ENCODE measurements at regions not wholly inside any gene's neighbourhood (a gene's known extent, or its start where the extent isn't known, plus 50 kb on each side); places are given as distances from the start of the nearest gene placed in this dataset.

DNA sequence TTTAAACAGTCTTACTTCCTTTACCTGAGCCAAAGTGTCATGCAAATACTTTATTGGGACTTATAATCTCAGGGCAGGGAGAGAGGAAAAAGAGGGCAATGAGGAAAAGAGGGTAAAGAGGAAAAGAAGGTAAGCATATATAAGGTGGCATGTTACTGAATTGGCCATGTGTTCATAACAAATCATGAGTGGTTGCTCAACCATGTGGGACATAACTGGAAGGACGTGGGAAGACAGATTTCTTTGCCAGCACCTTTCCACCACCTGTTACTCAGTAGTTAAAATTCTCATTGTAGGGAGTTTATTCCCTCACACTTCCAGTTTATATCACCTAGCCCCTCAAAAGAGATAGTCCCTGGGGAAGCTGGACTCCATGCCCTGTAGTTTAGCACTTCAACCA, 54.7 kb upstream of the TPRG1 start:
- Histone ChIP-seq H3K27me3 (ENCODE audit: control insufficient read depth, insufficient read depth, low read length, poor library complexity, severe bottlenecking) (no peaks in the 10 kb centered on the region), H3K9me3 (ENCODE audit: control insufficient read depth, low read length) (peaks cover 28% of the 10 kb centered on the region), H3K4me3 (ENCODE audit: low read length) (no peak overlapping the region), H3K36me3 (ENCODE audit: control insufficient read depth, insufficient read depth, low read length) (no peaks in the 10 kb centered on the region), H3K9ac (ENCODE audit: extremely low read depth, low read length, poor library complexity, severe bottlenecking) (no peak overlapping the region), H3K4me1 (ENCODE audit: control insufficient read depth, insufficient read depth, low read length) (peaks cover 5% of the 10 kb centered on the region), H3K27ac (ENCODE audit: low read depth, low read length) (no peak overlapping the region)
- Mint-ChIP-seq H3K4me3 (no peak overlapping the region), H3K36me3 (ENCODE audit: low read depth) (no peaks in the 10 kb centered on the region), H3K27ac (no peak overlapping the region), H3K4me1 (no peaks in the 10 kb centered on the region), H3K27me3 (ENCODE audit: insufficient read depth) (no peaks in the 10 kb centered on the region), H3K9me3 (peaks cover 30% of the 10 kb centered on the region)
- WGBS, 2 experiments (ENCODE audit: insufficient coverage in 1 of 2, insufficient read length in 1 of 2), result 75% methylated on average over 1 of the region's 1 CpG; no CpG with 5 or more reads in 1 of the 2 experiments
- DNase-seq, result no peak
- no peak for TF ChIP-seq CTCF (conservative IDR thresholded peaks at IDR 0.05)

GRCh38 chr3:189118896-189119295, 52.9 kb upstream of the TPRG1 start:
- H3K9me3 ChIP-seq (ENCODE audit: control insufficient read depth, low read length), result peaks cover 28% of the 10 kb centered on the region
- no peaks in the 10 kb centered on the region for H3K36me3 ChIP-seq (ENCODE audit: control insufficient read depth, insufficient read depth, low read length)
- no peak for TF ChIP-seq CTCF (conservative IDR thresholded peaks at IDR 0.05)
- no peaks in the 10 kb centered on the region for H3K27me3 ChIP-seq (ENCODE audit: control insufficient read depth, insufficient read depth, low read length, poor library complexity, severe bottlenecking)
- Mint-ChIP-seq H3K4me1 (no peaks in the 10 kb centered on the region), H3K27ac (no peak overlapping the region), H3K4me3 (no peak overlapping the region), H3K36me3 (ENCODE audit: low read depth) (no peaks in the 10 kb centered on the region), H3K9me3 (peaks cover 28% of the 10 kb centered on the region), H3K27me3 (ENCODE audit: insufficient read depth) (no peaks in the 10 kb centered on the region)
- 93 to 100% methylated on average over 1 of the region's 1 CpG for WGBS, 2 experiments (ENCODE audit: insufficient coverage in 1 of 2, insufficient read length in 1 of 2)
- no peak overlapping the region for H3K4me3 ChIP-seq (ENCODE audit: low read length)
- no peak for DNase-seq
- H3K4me1 ChIP-seq (ENCODE audit: control insufficient read depth, insufficient read depth, low read length), result peaks cover 5% of the 10 kb centered on the region
- H3K9ac ChIP-seq (ENCODE audit: extremely low read depth, low read length, poor library complexity, severe bottlenecking), result no peak overlapping the region
- no peak overlapping the region for H3K27ac ChIP-seq (ENCODE audit: low read depth, low read length)

- no peak for DNase-seq
- H3K4me3 ChIP-seq (ENCODE audit: low read length), result no peak overlapping the region
- Mint-ChIP-seq H3K27me3 (ENCODE audit: insufficient read depth) (no peaks in the 10 kb centered on the region), H3K4me3 (no peak overlapping the region), H3K27ac (no peak overlapping the region), H3K9me3 (peaks cover 28% of the 10 kb centered on the region), H3K4me1 (peaks cover 2% of the 10 kb centered on the region), H3K36me3 (ENCODE audit: low read depth) (no peaks in the 10 kb centered on the region)
- H3K36me3 ChIP-seq (ENCODE audit: control insufficient read depth, insufficient read depth, low read length), result no peaks in the 10 kb centered on the region
- no peaks in the 10 kb centered on the region for H3K27me3 ChIP-seq (ENCODE audit: control insufficient read depth, insufficient read depth, low read length, poor library complexity, severe bottlenecking)
- peaks cover 5% of the 10 kb centered on the region for H3K4me1 ChIP-seq (ENCODE audit: control insufficient read depth, insufficient read depth, low read length)
- no peak overlapping the region for H3K9ac ChIP-seq (ENCODE audit: extremely low read depth, low read length, poor library complexity, severe bottlenecking)
- no peak for TF ChIP-seq CTCF (conservative IDR thresholded peaks at IDR 0.05)
- H3K9me3 ChIP-seq (ENCODE audit: control insufficient read depth, low read length), result peaks cover 28% of the 10 kb centered on the region
- 92 to 100% methylated on average over 1 to 3 of the region's 3 CpGs for WGBS, 2 experiments (ENCODE audit: insufficient coverage in 1 of 2, insufficient read length in 1 of 2)
- H3K27ac ChIP-seq (ENCODE audit: low read depth, low read length), result no peak overlapping the region
Observed at GRCh38 chr3:189119950-189120349, 51.8 kb upstream of the TPRG1 start.

All from endodermal cell (in vitro differentiated cells).